Ishikawa (cell line): ENCODE measurements at regions not wholly inside any gene's neighbourhood (a gene's known extent, or its start where the extent isn't known, plus 50 kb on each side); places are given as distances from the start of the nearest gene placed in this dataset.

Experiments used
- CEBPB ChIP-seq: IDR thresholded peaks from 2 replicates; pipeline ENCODE4 v1.6.1; 2012
- CREB1 ChIP-seq: IDR thresholded peaks from 2 replicates; pipeline ENCODE4 v1.6.1; 2012; ENCODE audit warnings: low read depth
- EP300 ChIP-seq: IDR thresholded peaks from 2 replicates; pipeline ENCODE4 v1.6.1; 2012; ENCODE audit warnings: borderline replicate concordance
- FOXM1 ChIP-seq: IDR thresholded peaks from 2 replicates; pipeline ENCODE4 v1.6.1; 2012; ENCODE audit warnings: low read depth, borderline replicate concordance
- NFIC ChIP-seq: IDR thresholded peaks from 2 replicates; pipeline ENCODE4 v1.6.1; 2012
- RAD21 ChIP-seq: IDR thresholded peaks from 2 replicates; pipeline ENCODE4 v1.6.1; 2012; ENCODE audit warnings: low read depth
- TAF1 ChIP-seq: IDR thresholded peaks from 2 replicates; pipeline ENCODE4 v1.6.1; 2012; ENCODE audit warnings: low read depth, mild to moderate bottlenecking
- TCF12 ChIP-seq: IDR thresholded peaks from 2 replicates; pipeline ENCODE4 v1.6.1; 2012; ENCODE audit warnings: low read depth
- TEAD4 ChIP-seq: IDR thresholded peaks from 2 replicates; pipeline ENCODE4 v1.6.1; 2012
- USF1 ChIP-seq: IDR thresholded peaks from 2 replicates; pipeline ENCODE4 v1.6.1; 2012
- YY1 ChIP-seq: IDR thresholded peaks from 2 replicates; pipeline ENCODE4 v1.6.1; 2012; ENCODE audit warnings: low read depth
- TF ChIP-seq, protein P1 (sequence below): IDR thresholded peaks from 2 replicates; pipeline ENCODE4 v1.6.1; 2012; ENCODE audit warnings: low read depth, mild to moderate bottlenecking
- TF ChIP-seq, protein P2 (sequence below): IDR thresholded peaks from 2 replicates; pipeline ENCODE4 v1.6.1; 2012

DNA sequence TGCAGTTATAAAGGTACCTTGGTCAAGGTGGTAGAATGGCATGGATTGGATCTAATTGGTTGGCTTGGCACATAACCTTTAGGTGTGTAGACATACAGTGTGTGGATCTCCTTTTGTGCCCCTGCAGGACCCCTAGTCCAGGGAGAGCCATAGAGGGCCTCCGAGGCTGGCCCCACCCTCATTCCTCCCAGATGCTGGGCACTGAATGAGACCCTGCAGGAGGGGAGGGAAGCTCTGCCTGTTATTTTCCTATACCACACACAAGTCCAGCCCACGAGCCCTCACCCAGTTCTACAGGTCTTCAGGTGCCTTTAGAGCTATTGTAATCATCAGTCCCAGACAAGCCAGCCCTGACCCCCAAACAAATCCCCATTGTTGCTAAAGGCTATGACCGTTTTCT, 58.9 kb downstream of the KCNF1 start:
- TF ChIP-seq, protein P1, sequence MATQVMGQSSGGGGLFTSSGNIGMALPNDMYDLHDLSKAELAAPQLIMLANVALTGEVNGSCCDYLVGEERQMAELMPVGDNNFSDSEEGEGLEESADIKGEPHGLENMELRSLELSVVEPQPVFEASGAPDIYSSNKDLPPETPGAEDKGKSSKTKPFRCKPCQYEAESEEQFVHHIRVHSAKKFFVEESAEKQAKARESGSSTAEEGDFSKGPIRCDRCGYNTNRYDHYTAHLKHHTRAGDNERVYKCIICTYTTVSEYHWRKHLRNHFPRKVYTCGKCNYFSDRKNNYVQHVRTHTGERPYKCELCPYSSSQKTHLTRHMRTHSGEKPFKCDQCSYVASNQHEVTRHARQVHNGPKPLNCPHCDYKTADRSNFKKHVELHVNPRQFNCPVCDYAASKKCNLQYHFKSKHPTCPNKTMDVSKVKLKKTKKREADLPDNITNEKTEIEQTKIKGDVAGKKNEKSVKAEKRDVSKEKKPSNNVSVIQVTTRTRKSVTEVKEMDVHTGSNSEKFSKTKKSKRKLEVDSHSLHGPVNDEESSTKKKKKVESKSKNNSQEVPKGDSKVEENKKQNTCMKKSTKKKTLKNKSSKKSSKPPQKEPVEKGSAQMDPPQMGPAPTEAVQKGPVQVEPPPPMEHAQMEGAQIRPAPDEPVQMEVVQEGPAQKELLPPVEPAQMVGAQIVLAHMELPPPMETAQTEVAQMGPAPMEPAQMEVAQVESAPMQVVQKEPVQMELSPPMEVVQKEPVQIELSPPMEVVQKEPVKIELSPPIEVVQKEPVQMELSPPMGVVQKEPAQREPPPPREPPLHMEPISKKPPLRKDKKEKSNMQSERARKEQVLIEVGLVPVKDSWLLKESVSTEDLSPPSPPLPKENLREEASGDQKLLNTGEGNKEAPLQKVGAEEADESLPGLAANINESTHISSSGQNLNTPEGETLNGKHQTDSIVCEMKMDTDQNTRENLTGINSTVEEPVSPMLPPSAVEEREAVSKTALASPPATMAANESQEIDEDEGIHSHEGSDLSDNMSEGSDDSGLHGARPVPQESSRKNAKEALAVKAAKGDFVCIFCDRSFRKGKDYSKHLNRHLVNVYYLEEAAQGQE = no peak
- TF ChIP-seq YY1 = no peak
- no peak for TF ChIP-seq TAF1
- TF ChIP-seq CEBPB = no peak
- no peak for TF ChIP-seq TCF12
- TF ChIP-seq EP300 = no peak
- no peak for TF ChIP-seq CREB1
- TF ChIP-seq NFIC = no peak
- no peak for TF ChIP-seq TEAD4
- TF ChIP-seq USF1 = no peak
- TF ChIP-seq, protein P2, sequence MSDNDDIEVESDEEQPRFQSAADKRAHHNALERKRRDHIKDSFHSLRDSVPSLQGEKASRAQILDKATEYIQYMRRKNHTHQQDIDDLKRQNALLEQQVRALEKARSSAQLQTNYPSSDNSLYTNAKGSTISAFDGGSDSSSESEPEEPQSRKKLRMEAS = no peak
- TF ChIP-seq FOXM1 = no peak
- no peak for TF ChIP-seq RAD21
